HUDEP-2 (cell line): ENCODE measurements at regions not wholly inside any gene's neighbourhood (a gene's known extent, or its start where the extent isn't known, plus 50 kb on each side); places are given as distances from the start of the nearest gene placed in this dataset.
"Not testable (repeated sequence)": the region's sequence is repeated elsewhere in the genome, so short reads cannot be mapped to it uniquely, and the experiment has no call there.

ENCODE experiments used
- DNase-seq, 76 experiments: peaks; one replicate each; lab custom pipeline; 2025; ENCODE audit not compliant: unreplicated experiment in 76 of 76; lab: John Stamatoyannopoulos, UW

GRCh38 chr10:53664282-53665019, 891.9 kb upstream of the MBL2 start:
- DNase-seq = no peak

GRCh38 chr10:53650794-53651193, 878.2 kb upstream of the MBL2 start:
- no peak for DNase-seq

GRCh38 chr10:53647221-53647620, 874.6 kb upstream of the MBL2 start:
- not testable (repeated sequence) for DNase-seq

GRCh38 chr10:53646525-53646924, 873.9 kb upstream of the MBL2 start:
- DNase-seq = no peak

GRCh38 chr10:53645951-53646350, 873.4 kb upstream of the MBL2 start:
- no peak for DNase-seq

- no peak for DNase-seq
Measured at GRCh38 chr10:53638006-53638405, 865.4 kb upstream of the MBL2 start.

GRCh38 chr10:53624722-53625121, 852.1 kb upstream of the MBL2 start:
- no peak for DNase-seq

- DNase-seq = no peak
Measured at GRCh38 chr10:53622201-53622600, 849.6 kb upstream of the MBL2 start.

- DNase-seq = peak in 7 of 76 experiments; percentile 12 to 43 (median 35)
Measured at GRCh38 chr10:53619671-53620070, 847.1 kb upstream of the MBL2 start.

GRCh38 chr10:53607691-53608090, 835.1 kb upstream of the MBL2 start:
- DNase-seq = no peak

- DNase-seq = no peak
Measured at GRCh38 chr10:53606981-53607380, 834.4 kb upstream of the MBL2 start.

- DNase-seq = peak in 14 of 76 experiments; percentile 1 to 49 (median 4)
Measured at GRCh38 chr10:53601260-53601875, 828.8 kb upstream of the MBL2 start.

GRCh38 chr10:53598914-53599313, 826.3 kb upstream of the MBL2 start:
- no peak for DNase-seq

- DNase-seq = no peak
Measured at GRCh38 chr10:53597835-53598251, 825.3 kb upstream of the MBL2 start.

- no peak for DNase-seq
Measured at GRCh38 chr10:53580465-53580864, 807.9 kb upstream of the MBL2 start.

GRCh38 chr10:53579773-53580172, 807.2 kb upstream of the MBL2 start:
- DNase-seq = no peak

GRCh38 chr10:53574024-53574423, 801.4 kb upstream of the MBL2 start:
- DNase-seq = no peak

- DNase-seq = no peak
Measured at GRCh38 chr10:53573498-53573897, 800.9 kb upstream of the MBL2 start.

GRCh38 chr10:53572799-53573198, 800.2 kb upstream of the MBL2 start:
- no peak for DNase-seq

- DNase-seq = no peak
Measured at GRCh38 chr10:53570221-53570620, 797.6 kb upstream of the MBL2 start.

GRCh38 chr10:53569455-53569854, 796.9 kb upstream of the MBL2 start:
- DNase-seq = no peak

- DNase-seq = no peak
Measured at GRCh38 chr10:53548664-53549063, 776.1 kb upstream of the MBL2 start.
